ENCODE measurements at regions not wholly inside any gene's neighbourhood (a gene's known extent, or its start where the extent isn't known, plus 50 kb on each side); places are given as distances from the start of the nearest gene placed in this dataset.

DNA sequence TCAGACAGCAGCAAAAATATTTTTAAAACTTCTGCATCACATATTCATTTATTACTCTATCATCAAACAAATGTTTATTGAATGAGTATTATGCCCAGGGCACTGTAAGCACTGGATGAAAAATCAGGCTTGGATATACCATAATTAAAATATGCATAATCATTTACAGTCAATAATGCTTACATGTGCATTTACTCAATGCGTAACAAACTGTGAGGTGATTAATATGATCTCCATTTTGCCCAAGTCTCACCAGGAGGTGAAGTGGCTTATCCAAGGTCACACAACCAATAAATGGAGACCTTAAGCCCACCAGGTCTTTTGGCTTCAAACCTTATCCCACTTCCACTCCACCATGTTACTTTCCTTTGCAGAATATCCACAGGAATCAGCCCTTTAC is 117.3 kb upstream of the SLC24A5 start:
- TF ChIP-seq, protein P1, sequence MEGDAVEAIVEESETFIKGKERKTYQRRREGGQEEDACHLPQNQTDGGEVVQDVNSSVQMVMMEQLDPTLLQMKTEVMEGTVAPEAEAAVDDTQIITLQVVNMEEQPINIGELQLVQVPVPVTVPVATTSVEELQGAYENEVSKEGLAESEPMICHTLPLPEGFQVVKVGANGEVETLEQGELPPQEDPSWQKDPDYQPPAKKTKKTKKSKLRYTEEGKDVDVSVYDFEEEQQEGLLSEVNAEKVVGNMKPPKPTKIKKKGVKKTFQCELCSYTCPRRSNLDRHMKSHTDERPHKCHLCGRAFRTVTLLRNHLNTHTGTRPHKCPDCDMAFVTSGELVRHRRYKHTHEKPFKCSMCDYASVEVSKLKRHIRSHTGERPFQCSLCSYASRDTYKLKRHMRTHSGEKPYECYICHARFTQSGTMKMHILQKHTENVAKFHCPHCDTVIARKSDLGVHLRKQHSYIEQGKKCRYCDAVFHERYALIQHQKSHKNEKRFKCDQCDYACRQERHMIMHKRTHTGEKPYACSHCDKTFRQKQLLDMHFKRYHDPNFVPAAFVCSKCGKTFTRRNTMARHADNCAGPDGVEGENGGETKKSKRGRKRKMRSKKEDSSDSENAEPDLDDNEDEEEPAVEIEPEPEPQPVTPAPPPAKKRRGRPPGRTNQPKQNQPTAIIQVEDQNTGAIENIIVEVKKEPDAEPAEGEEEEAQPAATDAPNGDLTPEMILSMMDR (IDR thresholded peaks at IDR 0.05; ENCODE audit: low read depth, low read length, missing input control), result no peak
- TF ChIP-seq RAD21 (IDR thresholded peaks at IDR 0.05), result no peak
- TF ChIP-seq TAF1 (conservative IDR thresholded peaks at IDR 0.05), result no peak
- TF ChIP-seq, protein P2, sequence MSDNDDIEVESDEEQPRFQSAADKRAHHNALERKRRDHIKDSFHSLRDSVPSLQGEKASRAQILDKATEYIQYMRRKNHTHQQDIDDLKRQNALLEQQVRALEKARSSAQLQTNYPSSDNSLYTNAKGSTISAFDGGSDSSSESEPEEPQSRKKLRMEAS (IDR thresholded peaks at IDR 0.05), result no peak
- no peak for TF ChIP-seq ZBTB33 (IDR thresholded peaks at IDR 0.05)
- no peak for TF ChIP-seq JUND (IDR thresholded peaks at IDR 0.05)
- TF ChIP-seq ATF3 (IDR thresholded peaks at IDR 0.05), result no peak
- TF ChIP-seq FOXA1 (IDR thresholded peaks at IDR 0.05), result no peak
- TF ChIP-seq, protein P3, sequence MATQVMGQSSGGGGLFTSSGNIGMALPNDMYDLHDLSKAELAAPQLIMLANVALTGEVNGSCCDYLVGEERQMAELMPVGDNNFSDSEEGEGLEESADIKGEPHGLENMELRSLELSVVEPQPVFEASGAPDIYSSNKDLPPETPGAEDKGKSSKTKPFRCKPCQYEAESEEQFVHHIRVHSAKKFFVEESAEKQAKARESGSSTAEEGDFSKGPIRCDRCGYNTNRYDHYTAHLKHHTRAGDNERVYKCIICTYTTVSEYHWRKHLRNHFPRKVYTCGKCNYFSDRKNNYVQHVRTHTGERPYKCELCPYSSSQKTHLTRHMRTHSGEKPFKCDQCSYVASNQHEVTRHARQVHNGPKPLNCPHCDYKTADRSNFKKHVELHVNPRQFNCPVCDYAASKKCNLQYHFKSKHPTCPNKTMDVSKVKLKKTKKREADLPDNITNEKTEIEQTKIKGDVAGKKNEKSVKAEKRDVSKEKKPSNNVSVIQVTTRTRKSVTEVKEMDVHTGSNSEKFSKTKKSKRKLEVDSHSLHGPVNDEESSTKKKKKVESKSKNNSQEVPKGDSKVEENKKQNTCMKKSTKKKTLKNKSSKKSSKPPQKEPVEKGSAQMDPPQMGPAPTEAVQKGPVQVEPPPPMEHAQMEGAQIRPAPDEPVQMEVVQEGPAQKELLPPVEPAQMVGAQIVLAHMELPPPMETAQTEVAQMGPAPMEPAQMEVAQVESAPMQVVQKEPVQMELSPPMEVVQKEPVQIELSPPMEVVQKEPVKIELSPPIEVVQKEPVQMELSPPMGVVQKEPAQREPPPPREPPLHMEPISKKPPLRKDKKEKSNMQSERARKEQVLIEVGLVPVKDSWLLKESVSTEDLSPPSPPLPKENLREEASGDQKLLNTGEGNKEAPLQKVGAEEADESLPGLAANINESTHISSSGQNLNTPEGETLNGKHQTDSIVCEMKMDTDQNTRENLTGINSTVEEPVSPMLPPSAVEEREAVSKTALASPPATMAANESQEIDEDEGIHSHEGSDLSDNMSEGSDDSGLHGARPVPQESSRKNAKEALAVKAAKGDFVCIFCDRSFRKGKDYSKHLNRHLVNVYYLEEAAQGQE (IDR thresholded peaks at IDR 0.05), result no peak
- no peak for TF ChIP-seq GABPA (IDR thresholded peaks at IDR 0.05 in 1 of 2, conservative IDR thresholded peaks at IDR 0.05 in 1 of 2)
- TF ChIP-seq YY1 (IDR thresholded peaks at IDR 0.05), result no peak
- TF ChIP-seq EGR1 (IDR thresholded peaks at IDR 0.05; ENCODE audit: low read depth in 2 of 2), result no peak
- no peak for TF ChIP-seq SP1 (IDR thresholded peaks at IDR 0.05)

Data from liver (tissue), 3 donors.